SU-DHL-6 (cell line): ENCODE measurements at regions not wholly inside any gene's neighbourhood (a gene's known extent, or its start where the extent isn't known, plus 50 kb on each side); places are given as distances from the start of the nearest gene placed in this dataset.

Experiments
- EZH2phosphoT487 ChIP-seq: fragments of 200-600 bp; sonication (generic), shearing (Covaris generic); conservative IDR thresholded peaks from 2 replicates; pipeline ENCODE4 v1.6.1; 2018; ENCODE audit warnings: mild to moderate bottlenecking, antibody characterized with exemption, low read length, moderate library complexity, mixed read lengths
- TF ChIP-seq, protein P1 (sequence below): fragments of 200-600 bp; sonication (generic); IDR thresholded peaks from one replicate; pipeline ENCODE4 v1.5.1; 2017; ENCODE audit warnings: antibody characterized with exemption, mild to moderate bottlenecking, low read length, moderate library complexity; ENCODE audit not compliant: insufficient read depth, poor library complexity, severe bottlenecking

DNA sequence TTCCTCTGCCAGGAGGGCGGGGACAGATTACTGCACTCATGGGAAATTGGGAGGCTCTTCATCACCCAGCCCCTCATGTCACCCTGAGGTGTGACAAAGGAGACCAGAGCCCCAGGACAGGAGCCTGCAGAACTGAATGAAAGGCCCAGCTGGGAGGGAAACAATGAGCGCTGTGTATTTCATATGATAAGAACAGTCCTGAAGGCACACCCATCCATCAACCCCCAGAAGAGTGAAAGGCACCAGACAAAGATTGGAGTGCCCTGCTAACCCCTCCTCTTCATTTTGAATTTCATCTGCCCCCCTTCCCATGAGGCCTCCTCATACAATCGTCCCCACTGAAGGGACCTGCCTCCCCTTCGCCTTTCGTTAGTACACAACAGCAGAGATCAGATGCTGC lies 160.0 kb upstream of the PRICKLE2 start:
- TF ChIP-seq, protein P1, sequence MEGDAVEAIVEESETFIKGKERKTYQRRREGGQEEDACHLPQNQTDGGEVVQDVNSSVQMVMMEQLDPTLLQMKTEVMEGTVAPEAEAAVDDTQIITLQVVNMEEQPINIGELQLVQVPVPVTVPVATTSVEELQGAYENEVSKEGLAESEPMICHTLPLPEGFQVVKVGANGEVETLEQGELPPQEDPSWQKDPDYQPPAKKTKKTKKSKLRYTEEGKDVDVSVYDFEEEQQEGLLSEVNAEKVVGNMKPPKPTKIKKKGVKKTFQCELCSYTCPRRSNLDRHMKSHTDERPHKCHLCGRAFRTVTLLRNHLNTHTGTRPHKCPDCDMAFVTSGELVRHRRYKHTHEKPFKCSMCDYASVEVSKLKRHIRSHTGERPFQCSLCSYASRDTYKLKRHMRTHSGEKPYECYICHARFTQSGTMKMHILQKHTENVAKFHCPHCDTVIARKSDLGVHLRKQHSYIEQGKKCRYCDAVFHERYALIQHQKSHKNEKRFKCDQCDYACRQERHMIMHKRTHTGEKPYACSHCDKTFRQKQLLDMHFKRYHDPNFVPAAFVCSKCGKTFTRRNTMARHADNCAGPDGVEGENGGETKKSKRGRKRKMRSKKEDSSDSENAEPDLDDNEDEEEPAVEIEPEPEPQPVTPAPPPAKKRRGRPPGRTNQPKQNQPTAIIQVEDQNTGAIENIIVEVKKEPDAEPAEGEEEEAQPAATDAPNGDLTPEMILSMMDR = no peak
- no peak for TF ChIP-seq EZH2phosphoT487
